NCI-H2029 (cell line): ENCODE measurements at regions not wholly inside any gene's neighbourhood (a gene's known extent, or its start where the extent isn't known, plus 50 kb on each side); places are given as distances from the start of the nearest gene placed in this dataset.
"Not testable (repeated sequence)": the region's sequence is repeated elsewhere in the genome, so short reads cannot be mapped to it uniquely, and the experiment has no call there.

Experiments
- DNase-seq: peaks from one replicate; lab custom pipeline; 2025; lab: John Stamatoyannopoulos, UW

- no peak for DNase-seq
Measured at GRCh38 chr12:75792687-75793086, 238.9 kb downstream of the PHLDA1 start.

DNA sequence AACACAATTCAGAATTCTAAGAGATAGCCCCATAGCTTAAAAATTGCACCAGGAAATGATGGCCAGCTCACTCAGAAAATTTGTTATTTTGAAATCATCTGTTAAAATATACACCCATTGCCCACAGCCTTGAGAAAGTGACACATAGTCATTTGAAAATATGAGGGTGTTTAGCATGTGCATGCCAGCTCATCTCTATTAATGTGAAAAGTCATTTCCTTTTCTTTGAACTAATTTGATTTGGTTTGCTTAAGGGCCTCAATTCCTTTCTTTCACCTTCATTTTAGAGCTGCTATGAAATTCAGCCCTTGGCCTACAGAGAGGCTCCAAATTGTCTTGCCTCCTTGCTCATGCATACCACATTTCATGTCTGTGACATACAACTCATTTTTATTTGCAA is 241.4 kb downstream of the PHLDA1 start:
- DNase-seq = no peak

- not testable (repeated sequence) for DNase-seq
Measured at GRCh38 chr12:75787146-75787545, 244.4 kb downstream of the PHLDA1 start.

- DNase-seq = no peak
Measured at GRCh38 chr12:75786070-75786469, 245.5 kb downstream of the PHLDA1 start.

- peak; percentile 98 for DNase-seq
Measured at GRCh38 chr12:75784591-75784990, 247.0 kb downstream of the PHLDA1 start.

DNA sequence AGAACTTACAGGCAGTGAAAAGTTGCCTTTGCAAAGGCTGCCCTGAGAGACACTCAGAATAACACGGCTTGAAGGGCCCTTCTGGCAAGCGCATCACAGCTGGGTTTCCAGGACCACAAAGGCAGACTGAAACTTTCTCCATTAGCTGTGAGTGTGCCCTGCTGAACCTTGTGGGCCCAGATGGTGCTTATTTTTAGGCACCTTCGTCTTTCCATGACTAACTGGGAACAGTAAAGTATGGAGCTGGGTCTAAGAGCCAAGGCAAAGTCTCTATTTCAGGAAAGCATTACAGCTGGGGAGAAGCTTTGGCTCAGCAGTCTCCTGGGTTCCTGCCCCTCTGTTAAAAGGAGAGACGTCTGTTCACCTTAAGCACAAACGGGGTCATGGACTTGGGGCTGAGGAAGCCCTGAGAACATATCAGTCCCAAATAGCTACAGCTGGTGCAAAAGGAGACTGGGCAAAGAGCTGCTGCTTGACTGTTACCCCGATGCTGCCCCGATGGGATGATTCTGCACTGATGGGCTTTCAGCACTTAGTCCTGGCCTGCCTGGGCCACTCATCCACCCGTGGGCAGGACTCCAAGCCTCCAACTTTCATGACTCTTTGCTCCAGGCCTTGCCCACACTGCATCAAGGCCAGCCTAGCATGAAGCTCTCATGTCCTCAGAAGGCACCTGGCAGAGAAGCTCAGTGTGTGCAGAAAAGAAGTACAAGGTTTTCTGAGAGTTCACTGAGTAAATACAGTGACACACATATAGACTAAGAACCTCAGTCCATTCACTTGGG is 248.3 kb downstream of the PHLDA1 start:
- no peak for DNase-seq

GRCh38 chr12:75782069-75782581 is 249.5 kb downstream of the PHLDA1 start:
- DNase-seq = no peak

GRCh38 chr12:75781532-75782046 is 250.0 kb downstream of the PHLDA1 start:
- no peak for DNase-seq

DNA sequence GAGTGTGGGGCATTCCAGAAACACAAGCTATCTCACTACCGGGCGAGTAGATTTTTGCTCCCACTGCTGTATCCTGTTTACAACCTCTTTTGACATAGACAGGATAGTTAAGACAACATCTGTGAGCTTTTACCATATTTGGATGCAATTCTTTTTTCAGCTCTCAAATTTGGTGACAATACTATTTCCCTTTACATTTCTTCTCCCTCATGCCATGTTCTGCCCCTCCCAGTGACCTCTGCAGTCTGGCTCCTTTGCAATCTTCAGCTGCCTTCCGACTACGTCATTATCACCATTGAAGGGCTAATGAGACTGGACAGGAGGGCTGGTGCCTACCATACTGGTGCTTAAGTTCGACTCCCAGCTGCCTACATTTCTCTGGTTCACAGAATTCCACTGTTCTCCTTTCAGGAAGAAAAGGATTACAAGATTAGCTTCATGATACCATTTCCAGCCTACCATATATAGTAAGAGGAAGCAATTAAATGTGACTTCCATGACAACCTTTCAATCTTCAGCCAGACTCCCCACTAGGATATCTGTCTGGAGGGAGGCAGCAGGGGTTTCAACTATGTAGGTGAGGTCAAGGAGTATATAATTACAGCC is 251.6 kb downstream of the PHLDA1 start:
- DNase-seq = no peak

DNA sequence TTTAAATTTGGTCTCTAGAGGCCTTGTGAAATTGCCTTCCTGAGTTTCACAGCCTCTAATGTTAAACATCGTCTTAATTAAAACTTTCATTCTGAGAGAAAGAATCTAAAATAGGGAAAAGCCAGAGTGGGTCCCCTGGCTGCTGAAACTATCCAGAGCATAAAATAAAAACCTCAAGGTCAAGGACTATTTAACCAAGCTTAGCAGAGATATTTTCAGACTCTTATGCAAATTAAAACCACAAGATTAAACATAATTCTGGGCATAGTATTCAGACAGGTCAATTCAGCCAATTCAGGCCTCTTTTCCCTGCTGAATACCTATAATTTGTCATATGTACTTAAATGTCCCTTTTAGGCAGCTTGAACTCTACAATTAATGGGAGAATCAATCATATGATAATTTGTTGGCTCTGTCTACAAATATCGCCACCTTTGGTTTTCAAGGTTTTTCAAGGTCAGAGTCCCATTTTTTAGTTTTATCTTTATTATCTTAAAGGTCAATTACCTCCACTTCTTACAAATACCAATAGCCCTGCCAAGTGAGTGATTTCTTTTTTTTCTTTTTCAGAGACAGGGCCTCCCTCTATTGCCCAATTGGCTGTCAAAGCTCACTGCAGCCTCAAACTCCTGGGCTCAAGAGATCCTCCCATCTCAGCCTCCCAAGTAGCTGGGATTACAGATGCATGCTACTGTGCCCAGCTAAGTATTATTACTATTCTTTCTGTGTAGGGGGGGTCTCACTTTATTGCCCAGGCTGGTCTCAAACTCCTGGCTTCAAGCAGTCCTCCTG is 257.1 kb downstream of the PHLDA1 start:
- DNase-seq = no peak

GRCh38 chr12:75773377-75773776 is 258.2 kb downstream of the PHLDA1 start:
- no peak for DNase-seq

DNA sequence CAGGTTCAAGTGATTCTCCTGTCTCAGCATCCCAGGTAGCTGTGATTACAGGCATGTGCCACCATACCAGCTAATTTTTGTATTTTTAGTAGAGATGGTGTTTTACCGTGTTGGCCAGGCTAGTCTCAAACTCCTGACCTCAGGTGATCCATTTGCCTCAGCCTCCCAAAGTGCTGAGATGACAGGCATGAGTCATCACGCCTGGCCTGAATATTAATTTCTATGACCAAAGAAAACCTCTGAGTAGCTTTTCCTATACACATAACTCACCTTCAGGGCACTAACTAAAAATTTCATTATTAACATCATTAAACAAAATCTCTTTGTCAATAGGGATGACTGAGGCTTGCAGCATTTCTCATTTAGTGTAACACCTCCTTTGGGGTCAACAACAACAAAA is 259.6 kb upstream of the KRR1 start:
- no peak for DNase-seq

DNA sequence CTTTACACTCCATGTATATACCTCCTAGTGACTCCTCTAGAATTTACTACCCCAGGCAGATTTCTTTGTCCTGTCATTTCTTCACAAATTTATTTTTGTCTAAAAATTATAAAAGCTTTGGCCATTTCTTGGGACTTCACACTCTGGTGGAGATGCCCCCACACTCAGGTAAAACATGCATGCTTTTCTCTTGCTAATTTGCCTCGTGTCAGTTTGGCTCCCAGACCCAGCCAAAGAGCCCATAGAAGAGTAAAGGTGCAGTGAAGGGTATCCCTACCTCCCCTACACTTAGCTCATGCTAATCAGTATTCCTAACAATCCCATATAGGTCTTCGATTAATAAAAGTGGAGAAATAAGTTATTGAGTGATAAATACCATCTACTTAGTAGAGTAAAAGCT is 256.5 kb upstream of the KRR1 start:
- no peak for DNase-seq

DNA sequence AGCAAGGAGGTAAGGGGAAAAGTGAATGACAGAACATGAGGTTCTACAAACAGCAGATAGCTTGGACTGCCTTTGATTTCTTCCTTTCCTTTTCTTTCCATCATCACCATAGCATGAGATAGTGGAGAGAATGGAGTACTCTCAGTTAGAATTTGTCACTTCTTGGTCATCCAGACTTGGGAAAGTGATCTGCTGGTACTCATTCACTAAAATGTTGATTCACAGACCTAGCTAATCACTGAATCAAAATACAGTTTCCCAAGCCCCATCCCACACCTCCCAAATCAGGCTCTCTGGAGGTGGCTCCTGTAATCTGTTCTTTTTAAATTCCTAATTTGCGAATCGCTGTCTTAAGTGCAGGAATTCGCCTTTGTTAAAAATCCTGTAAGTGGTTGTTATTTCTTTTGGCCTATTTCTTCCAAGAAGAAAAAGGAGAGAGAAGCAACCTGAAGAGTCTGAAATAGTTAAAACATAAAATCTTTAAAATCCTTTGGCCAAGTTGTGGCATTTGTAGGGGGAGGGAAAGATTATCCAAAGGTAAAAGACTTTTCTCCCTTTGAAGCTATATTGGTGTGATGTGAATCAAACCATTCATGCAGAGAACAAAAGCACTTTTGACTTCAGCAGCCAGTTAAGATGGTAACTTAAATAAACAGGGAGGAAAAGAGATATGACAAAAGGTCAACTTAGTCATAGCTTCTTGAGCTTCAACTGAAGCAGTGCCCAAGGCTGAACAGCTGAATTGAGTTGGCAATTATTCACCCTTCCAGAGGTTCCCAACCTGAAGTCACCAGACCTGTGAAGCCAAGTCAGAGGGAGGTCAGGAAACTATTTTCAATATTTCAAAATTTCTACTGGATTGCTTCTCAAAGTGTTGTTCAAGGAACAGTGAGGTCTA is 255.1 kb upstream of the KRR1 start:
- DNase-seq = no peak

- DNase-seq = no peak
Measured at GRCh38 chr12:75765170-75766059, 254.0 kb upstream of the KRR1 start.

DNA sequence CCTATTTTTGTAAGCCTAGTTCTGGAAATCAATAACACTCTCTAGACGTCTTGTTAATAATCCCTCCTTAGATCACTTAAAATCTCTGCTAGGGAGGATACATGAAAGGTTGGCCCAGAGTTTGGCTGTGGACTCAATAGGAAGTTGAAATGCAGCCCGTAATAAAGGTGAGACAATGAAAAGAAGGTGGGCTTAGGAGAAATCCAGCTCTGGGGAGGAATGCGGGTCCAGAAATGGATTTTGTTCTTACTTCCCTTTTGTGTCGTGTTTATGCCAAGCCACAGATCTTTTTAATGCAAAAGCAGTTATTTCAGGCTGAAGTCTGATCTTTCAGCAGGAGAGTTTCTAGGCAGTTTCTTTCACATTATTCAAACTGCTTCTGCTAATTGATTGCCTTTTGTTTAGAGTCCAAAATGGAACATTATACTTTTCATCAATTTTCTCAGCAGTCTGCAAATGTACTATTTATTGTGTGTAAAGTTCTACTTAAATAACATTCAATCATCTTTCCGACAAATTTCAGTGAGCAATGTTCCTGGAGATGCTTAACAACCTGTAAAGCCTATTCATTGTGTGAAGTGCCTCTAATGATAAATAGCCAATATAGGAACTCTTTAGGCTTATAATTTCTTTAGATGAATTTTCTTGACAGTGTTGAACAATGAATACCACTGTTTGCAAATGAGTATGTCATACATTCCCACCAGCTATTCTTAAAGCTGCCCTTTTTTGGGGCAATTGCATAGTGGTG is 252.9 kb upstream of the KRR1 start:
- DNase-seq = no peak

DNA sequence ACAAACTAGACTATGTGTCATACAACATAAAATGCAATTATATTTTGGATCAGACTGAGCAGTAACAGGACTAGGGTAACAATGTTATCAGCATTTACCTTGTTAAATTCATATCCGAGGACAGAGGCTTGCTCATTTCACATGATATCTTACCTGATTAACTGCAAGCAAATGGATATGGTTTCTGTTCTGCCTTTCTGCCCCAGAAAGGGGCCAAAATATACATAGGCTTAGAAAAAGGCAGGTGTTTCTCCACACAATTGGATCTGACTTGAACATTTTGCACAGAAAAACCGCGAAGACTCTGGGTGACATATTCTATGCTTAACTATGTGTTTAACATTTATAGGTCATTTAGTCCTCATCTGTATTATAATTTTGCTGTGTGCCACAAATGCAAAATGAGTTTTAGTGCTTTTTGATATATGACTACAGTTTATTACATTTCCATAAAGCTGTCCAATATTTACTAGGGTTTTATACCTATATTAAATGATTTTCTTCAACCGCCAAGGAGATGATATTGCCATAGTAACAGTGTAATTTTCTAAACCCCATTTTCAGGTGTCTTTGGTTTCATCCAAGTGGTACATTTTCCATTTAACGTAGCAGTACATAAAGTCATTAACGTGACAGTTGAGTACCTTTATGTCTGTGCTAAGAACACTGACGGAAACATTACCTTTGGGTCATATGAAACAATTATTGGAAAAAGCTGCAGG is 249.3 kb upstream of the KRR1 start:
- DNase-seq = no peak

DNA sequence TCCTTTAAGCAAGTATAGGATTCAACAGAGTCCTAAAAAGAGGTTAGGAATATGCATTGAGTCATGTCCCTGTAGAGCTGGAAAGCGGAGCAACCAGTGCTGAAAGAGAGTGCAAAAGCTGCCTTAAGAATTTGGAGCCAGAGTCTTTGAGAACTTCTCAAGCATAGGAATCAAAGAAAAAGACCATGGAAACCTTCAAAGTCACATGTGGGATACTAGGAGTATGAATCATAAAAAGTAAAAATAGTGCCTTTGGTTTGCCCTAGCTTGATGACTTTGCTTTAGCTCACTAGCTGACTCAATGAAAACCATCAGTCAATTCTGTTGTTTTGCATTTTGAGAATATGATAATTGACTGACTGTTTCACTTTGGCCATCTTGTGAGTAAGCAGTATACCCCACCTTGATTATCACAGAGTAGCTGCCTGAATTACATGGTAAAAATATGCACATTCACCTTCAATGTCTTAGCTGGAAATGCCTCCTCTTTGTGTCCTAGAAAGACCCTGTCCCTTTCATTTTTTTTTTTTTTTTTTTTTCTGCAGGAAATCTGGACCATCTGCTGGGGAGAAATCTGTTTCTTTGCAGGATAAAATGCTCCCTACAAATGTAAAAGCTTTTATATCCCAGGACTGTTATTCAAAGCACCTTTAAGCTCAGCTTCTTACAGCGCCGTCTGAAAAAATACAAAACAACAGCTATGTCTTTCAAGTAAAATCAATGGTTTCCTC is 248.6 kb upstream of the KRR1 start:
- no peak for DNase-seq
